HepG2 (cell line): ENCODE measurements at regions not wholly inside any gene's neighbourhood (a gene's known extent, or its start where the extent isn't known, plus 50 kb on each side); places are given as distances from the start of the nearest gene placed in this dataset.
A peak's percentile ranks its signal among the peaks of the same experiment; 100 is the strongest.

Experiments used
- ATAC-seq: fragments of 200-7000 bp; cut with Tn5 transposase; 3 replicates; pipeline ENCODE4 v1.9.1; 2020; ENCODE audit warnings: mild to moderate bottlenecking, moderate library complexity
- BruUV-seq: library from RNA; stranded (reverse); fragments of 400-500 nt; replicated peaks from 2 replicates; lab custom pipeline; 2021; lab: Mats Ljungman, UMichigan
- CTCF ChIA-PET: fragments of 300-600 bp; formaldehyde crosslinking; extraction: SDS; loops from one replicate; lab custom pipeline; 2021; ENCODE audit warnings: low total read pairs, inconsistent platforms, low intra/inter-chr PET ratio; lab: Yijun Ruan, JAX
- POLR2A ChIA-PET: fragments of 350-600 bp; sonication (Branson Sonifier 250); formaldehyde crosslinking; loops from one replicate; lab custom pipeline; 2020; ENCODE audit warnings: antibody characterized with exemption, inconsistent platforms; lab: Yijun Ruan, JAX
- DNase-seq: peaks from one replicate; pipeline ENCODE4 v3.0.0-alpha.2; 2015; ENCODE audit warnings: low spot score
- FAIRE-seq: peaks from 3 replicates; lab custom pipeline; 2011; peaks lifted over from hg19 to GRCh38; lab: Jason Lieb, UNC
- H2AFZ ChIP-seq: one replicate; pipeline ENCODE4 v1.6.1; 2011; ENCODE audit warnings: low read length, inconsistent platforms
- H3K27ac ChIP-seq: fragments of 300-600 bp; 3 replicates; pipeline ENCODE4 v1.8.0; 2011; ENCODE audit warnings: mixed run types, mild to moderate bottlenecking, mixed read lengths, low read length, inconsistent platforms; ENCODE audit not compliant: insufficient read depth; ENCODE audit errors: extremely low read length
- H3K27me3 ChIP-seq, 2 experiments: fragments of 200-600 bp in 1 of 2; 2 replicates in 1 of 2; 3 replicates in 1 of 2; pipeline versions ENCODE4 v1.6.0 to v1.8.0; 2011; ENCODE audit warnings: low read length in 2 of 2, mild to moderate bottlenecking in 2 of 2, moderate library complexity in 2 of 2, inconsistent platforms in 1 of 2; ENCODE audit not compliant: insufficient read depth in 2 of 2, control insufficient read depth in 1 of 2
- H3K36me3 ChIP-seq, 2 experiments: fragments of 200-600 bp in 1 of 2; replicated peaks in 1 of 2; 2 replicates in 1 of 2; 3 replicates in 1 of 2; pipeline versions ENCODE4 v1.5.1 to v1.8.0; 2011; ENCODE audit warnings: low read length in 2 of 2, inconsistent platforms in 1 of 2; ENCODE audit not compliant: insufficient read depth in 2 of 2, control insufficient read depth in 1 of 2
- H3K4me1 ChIP-seq: 2 replicates; pipeline ENCODE4 v1.5.1; 2012; ENCODE audit warnings: low read length, inconsistent platforms; ENCODE audit not compliant: insufficient read depth
- H3K4me2 ChIP-seq: 2 replicates; pipeline ENCODE4 v1.6.0; 2011; ENCODE audit warnings: low read depth, low read length, inconsistent platforms
- H3K4me3 ChIP-seq, 3 experiments: fragments of 200-600 bp in 1 of 3; sonication (generic), shearing (Covaris generic) in 1 of 3; replicated peaks in 1 of 3; 2 replicates each; pipeline ENCODE4 v1.5.1; 2011 to 2016; ENCODE audit warnings: low read length in 3 of 3, inconsistent platforms in 2 of 3, low read depth in 2 of 3, mild to moderate bottlenecking in 2 of 3, control low read depth in 1 of 3, mixed read lengths in 1 of 3; ENCODE audit not compliant: insufficient read depth in 1 of 3
- H3K79me2 ChIP-seq: one replicate; pipeline ENCODE4 v1.6.1; 2011; ENCODE audit warnings: low read length, inconsistent platforms; ENCODE audit not compliant: insufficient read depth
- H3K9ac ChIP-seq: 2 replicates; pipeline ENCODE4 v1.6.0; 2011; ENCODE audit warnings: mild to moderate bottlenecking, low read depth, low read length, inconsistent platforms; ENCODE audit not compliant: insufficient read depth
- H3K9me3 ChIP-seq: 2 replicates; pipeline ENCODE4 v1.5.1; 2012; ENCODE audit warnings: mild to moderate bottlenecking, low read length
- H4K20me1 ChIP-seq: 2 replicates; pipeline ENCODE4 v1.6.0; 2011; ENCODE audit warnings: inconsistent platforms, mild to moderate bottlenecking, low read length, moderate library complexity; ENCODE audit not compliant: insufficient read depth
- CTCF ChIP-seq: sonication (generic); formaldehyde crosslinking; IDR thresholded peaks from 2 replicates; pipeline ENCODE4 v1.5.0; 2020; ENCODE audit warnings: mild to moderate bottlenecking, missing genetic modification reagents, moderate library complexity
- KAT2B ChIP-seq: fragments of 150-350 bp; IDR thresholded peaks from 2 replicates; pipeline ENCODE4 v1.6.1; 2014; ENCODE audit warnings: low read depth, low read length, borderline replicate concordance
- SMC3 ChIP-seq: IDR thresholded peaks from 2 replicates; pipeline ENCODE4 v1.6.1; 2011; ENCODE audit warnings: low read length, improper control_type of control experiment
- STAG1 ChIP-seq: sonication (generic); formaldehyde crosslinking; IDR thresholded peaks from 2 replicates; pipeline ENCODE4 v1.4.0; 2020; ENCODE audit warnings: missing genetic modification reagents
- ZNF878 ChIP-seq: sonication (generic); formaldehyde crosslinking; IDR thresholded peaks from 2 replicates; pipeline ENCODE4 v1.8.1; 2023; ENCODE audit warnings: mild to moderate bottlenecking, missing genetic modification reagents, moderate library complexity
- ZNF883 ChIP-seq: sonication (generic); formaldehyde crosslinking; IDR thresholded peaks from 2 replicates; pipeline ENCODE4 v1.5.1; 2020; ENCODE audit warnings: mild to moderate bottlenecking, missing genetic modification reagents; ENCODE audit errors: not compliant biosample characterization
- ZSCAN22 ChIP-seq: sonication (generic); formaldehyde crosslinking; IDR thresholded peaks from 2 replicates; pipeline ENCODE4 v1.4.0; 2020; ENCODE audit warnings: mild to moderate bottlenecking, missing genetic modification reagents
- WGBS: methylation state at CpG from one replicate; pipeline ENCODE4 v1.1.6; 2017; ENCODE audit warnings: low lambda C conversion rate; 5-methylcytosine and 5-hydroxymethylcytosine counted together
- in situ Hi-C: cut with HindIII; loops from 2 replicates; pipeline ENCODE4 v1.10.0; 2017; ENCODE audit warnings: low pct_unique_long_range_greater_than_20kb; ENCODE audit not compliant: extremely low pct_ligation_motif_present
- intact Hi-C: fragments of 100-400 bp; cut with micrococcal nuclease; formaldehyde crosslinking; loops from one replicate; pipeline ENCODE4 v1.10.0; 2022; ENCODE audit not compliant: unreplicated experiment

GRCh38 chr3:55180936-55181535 lies 253.2 kb upstream of the LRTM1 start:
- FAIRE-seq: no peak
- intact Hi-C loops: loop anchor here (2.0 kb wide), 1 partner anchor 230 kb away; no protein-coding TSS in a partner anchor
- POLR2A ChIA-PET: no interaction called here

More at GRCh38 chr3:55180936-55181535, 253.2 kb upstream of the LRTM1 start:
- no peak overlapping the region for H3K9ac ChIP-seq
- no TSS peak for BruUV-seq
- H3K36me3 ChIP-seq: no peaks in the 10 kb centered on the region
- 32% methylated on average over 6 of the region's 6 CpGs for WGBS
- H3K9me3 ChIP-seq: no peaks in the 10 kb centered on the region
- no peaks in the 10 kb centered on the region for H3K79me2 ChIP-seq
- H3K4me1 ChIP-seq: no peaks in the 10 kb centered on the region
- ATAC-seq: no peak
- no peaks in the 10 kb centered on the region; a peak in 1 of 5 replicates for H3K27me3 ChIP-seq
- TF ChIP-seq STAG1 (CRISPR knock-in tag) (peak; percentile 18; the same call in 1 of the 2 replicates), ZNF883 (CRISPR knock-in tag) (no peak), SMC3 (peak; percentile 49), ZNF878 (CRISPR knock-in tag) (no peak), CTCF (CRISPR knock-in tag) (peak; percentile 44), KAT2B (no peak), ZSCAN22 (CRISPR knock-in tag) (peak; percentile 87)
- no peak overlapping the region for H3K4me2 ChIP-seq
- no peak overlapping the region for H3K27ac ChIP-seq
- peak; percentile 11 for DNase-seq
- no peak overlapping the region for H2AFZ ChIP-seq
- in situ Hi-C loops: no loop called here
- no peaks in the 10 kb centered on the region for H4K20me1 ChIP-seq
- CTCF ChIA-PET: interaction anchor here (1.7 to 3.2 kb wide), 2 partner anchors 327 to 753 kb away, joined by 7 to 14 read pairs; no protein-coding TSS in a partner anchor
- H3K4me3 ChIP-seq: no peak overlapping the region
